HG02610 (cell line): ENCODE measurements at regions not wholly inside any gene's neighbourhood (a gene's known extent, or its start where the extent isn't known, plus 50 kb on each side); places are given as distances from the start of the nearest gene placed in this dataset.
"Not testable (repeated sequence)": the region's sequence is repeated elsewhere in the genome, so short reads cannot be mapped to it uniquely, and the experiment has no call there.

Experiments used
- ATAC-seq: cut with Tn5 transposase; IDR thresholded peaks from one replicate; pipeline ENCODE4 v1.9.1; 2021; ENCODE audit warnings: mild to moderate bottlenecking, moderate library complexity; ENCODE audit not compliant: unreplicated experiment

- no peak for ATAC-seq
Observed at GRCh38 chr16:51869176-51869575, 677.8 kb downstream of the TOX3 start.

DNA sequence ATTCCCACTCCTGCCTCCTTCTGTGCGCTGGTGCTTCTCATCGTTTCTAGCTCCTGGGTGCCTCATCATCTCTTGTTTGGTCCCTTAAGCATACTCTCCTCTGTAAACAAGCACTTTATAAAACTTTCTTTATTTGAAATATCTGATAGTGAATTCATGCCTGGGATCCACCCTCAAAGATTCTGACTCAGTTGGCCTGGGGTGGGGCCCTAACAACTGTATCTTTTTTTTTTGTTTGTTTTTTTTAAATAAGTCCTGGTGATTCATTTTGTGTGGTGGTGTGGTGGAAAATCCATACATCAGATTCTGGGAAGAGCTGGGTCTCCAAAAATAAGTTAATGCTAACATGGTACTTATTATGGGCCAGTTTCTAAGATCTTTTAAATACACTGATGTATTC lies 678.3 kb downstream of the TOX3 start:
- no peak for ATAC-seq

DNA sequence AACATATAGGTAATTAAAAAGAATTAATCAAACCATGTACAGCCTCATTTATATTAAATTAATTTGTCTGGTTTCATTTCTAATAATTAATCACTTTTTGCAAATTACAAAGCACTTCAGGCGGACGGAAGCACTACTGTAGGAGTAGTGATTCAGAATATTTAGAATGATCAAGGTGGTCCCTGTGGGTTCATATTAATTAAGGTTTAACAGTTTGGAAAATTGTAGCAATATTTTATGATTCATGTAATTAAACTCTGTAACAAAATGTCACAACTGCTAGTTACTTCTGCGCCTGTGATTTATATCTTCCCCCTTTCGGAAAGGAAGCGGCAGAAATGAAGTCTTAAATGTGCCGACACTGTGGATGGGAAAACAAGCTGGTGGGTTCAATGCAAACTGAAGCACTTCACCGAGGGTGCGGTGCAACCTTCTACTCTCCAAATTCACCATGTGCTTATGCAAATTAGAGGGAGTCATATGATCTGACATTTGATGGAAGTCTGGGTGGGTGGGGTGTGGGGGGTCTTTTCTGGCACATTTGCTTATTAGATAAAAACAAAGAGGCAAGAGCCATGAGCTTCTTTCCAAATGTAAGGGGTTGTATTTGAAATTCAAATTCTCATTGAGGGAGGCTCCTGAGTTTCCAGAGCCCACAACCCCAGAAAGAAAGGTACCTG lies 679.4 kb downstream of the TOX3 start:
- ATAC-seq: no peak

GRCh38 chr16:51864575-51864974 lies 682.4 kb downstream of the TOX3 start:
- ATAC-seq: no peak

- ATAC-seq: no peak
Observed at GRCh38 chr16:51854401-51854951, 692.5 kb downstream of the TOX3 start.

- ATAC-seq: no peak
Observed at GRCh38 chr16:51853586-51853985, 693.4 kb downstream of the TOX3 start.

DNA sequence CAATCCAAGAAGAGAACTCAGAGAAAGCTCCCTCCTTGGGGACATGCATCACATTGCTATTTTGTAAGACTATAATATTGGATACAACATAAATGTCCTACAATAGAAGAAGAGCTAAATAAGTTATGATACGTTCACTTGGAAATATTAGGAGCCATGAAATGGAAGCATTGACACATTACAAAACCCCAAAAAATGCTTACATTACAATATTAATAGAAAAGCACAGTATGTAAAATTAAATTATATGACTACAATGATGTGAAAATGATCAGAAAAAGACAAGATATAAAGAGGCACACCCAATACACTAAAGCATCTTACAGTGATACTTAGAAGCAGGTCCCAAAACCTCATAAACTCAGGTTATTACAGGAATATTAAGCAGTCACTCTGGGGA lies 694.1 kb downstream of the TOX3 start:
- no peak for ATAC-seq

- ATAC-seq: no peak
Observed at GRCh38 chr16:51851111-51851510, 695.8 kb downstream of the TOX3 start.

DNA sequence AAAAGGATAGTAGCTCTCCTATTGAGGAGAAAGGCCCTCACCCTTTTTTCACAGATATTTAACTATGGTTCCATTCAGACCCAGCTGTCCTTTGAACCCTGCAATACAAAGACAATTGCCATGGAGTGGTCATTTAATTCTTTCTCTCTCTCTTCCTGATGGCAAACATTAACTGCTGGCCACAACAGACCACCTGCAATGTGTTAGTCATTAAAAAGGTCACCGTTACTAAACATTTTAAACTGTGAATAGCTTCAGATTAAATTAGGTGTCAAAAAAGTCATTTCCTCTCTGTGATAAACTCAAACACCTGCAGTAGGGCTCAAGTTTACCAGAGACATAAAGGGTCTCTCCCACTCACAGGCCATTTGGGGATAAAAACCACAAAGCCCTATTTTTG lies 697.2 kb downstream of the TOX3 start:
- no peak for ATAC-seq

DNA sequence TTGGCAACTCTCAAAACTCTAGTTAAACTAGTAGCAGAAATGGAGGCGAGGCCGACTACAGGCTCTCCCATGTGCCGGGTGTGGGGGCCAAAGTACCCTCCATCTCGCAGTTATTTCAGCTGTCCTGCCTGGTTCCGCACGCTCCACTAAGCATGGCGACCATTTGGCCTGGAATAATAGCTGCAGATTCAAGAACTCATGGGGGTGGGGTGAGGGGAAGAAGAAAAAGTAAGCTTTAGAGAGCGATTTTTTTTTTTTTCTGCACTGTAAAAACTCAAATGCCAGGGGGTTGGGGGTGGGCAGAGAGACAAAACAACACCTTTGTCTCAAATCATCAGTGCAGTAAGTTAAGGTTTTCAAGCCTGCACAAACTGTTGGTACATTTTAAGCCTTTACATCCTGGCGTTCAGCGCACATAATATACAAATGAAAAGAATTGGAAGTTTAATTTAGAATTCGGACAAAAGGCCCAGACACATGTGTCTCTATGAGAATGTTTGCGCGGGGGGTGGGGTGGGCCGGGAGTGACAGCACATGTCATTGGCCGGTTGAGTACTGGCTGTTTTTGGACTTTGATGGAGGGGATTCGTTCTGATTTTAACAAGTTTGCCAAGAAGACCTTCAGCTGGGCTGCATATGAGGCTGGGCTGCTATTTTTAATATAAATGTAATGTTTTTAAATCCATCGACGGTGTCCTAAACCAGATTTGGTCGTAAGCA lies 694.7 kb upstream of the SALL1 start:
- no peak for ATAC-seq

- ATAC-seq: no peak
Observed at GRCh38 chr16:51839727-51840462, 688.8 kb upstream of the SALL1 start.

DNA sequence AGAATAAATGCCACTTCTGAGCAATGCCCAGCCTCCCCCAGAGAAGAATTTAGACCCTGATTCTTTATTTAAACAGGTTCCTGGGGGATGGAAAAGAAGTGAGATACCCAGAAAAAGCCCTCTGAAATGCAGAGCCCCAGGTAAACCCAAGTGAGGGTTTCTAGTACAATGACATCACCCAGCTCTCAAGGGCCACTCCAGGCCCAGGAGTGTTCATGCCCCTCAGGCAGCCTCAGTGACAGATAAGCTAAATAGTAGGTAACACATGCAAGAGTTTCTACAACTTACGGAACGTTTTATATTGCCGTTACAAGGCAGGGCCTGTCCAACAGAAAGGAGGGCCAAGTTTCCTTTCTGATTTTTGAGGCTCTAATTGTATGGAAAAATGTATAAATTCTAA lies 683.7 kb upstream of the SALL1 start:
- ATAC-seq: no peak

- no peak for ATAC-seq
Observed at GRCh38 chr16:51834133-51834532, 683.1 kb upstream of the SALL1 start.

- no peak for ATAC-seq
Observed at GRCh38 chr16:51831595-51832367, 680.7 kb upstream of the SALL1 start.

DNA sequence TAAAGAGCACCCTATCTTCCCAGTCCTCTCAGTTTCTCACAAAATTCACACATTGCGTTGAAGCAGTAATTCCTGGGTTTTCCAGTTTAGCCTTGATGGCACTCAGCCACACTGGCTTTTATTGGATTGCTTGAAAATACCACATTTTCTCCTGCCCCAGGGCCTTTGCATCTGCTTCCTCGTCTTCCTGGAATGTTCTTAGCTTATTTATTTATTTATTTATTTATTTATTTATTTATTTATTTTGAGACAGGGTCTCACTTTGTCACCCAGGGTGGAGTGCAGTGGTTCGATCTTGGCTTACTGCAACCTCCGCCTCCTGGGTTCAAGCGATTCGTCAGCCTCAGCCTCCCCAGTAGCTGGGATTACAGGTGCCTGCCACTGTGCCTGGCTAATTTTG lies 680.0 kb upstream of the SALL1 start:
- not testable (repeated sequence) for ATAC-seq

- no peak for ATAC-seq
Observed at GRCh38 chr16:51825779-51826178, 674.7 kb upstream of the SALL1 start.

DNA sequence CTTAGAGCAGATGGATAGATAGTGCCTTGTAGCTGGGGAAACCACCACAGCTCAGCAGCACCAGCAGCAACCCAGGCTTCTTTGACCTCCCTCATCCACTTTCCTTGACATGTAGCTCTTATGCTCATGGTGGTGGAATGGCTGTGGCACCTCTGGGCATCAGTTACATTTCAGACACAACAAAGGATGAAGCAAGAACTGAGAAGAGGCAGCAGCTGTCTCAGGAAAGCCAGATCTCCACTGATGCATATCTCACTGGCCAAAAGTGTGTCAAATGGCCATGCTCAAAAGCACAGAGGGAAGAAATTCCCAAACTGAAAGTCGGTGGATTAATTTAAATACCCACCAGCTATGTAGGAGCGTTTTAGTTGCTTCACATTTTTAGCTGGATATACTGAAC lies 671.4 kb upstream of the SALL1 start:
- no peak for ATAC-seq

DNA sequence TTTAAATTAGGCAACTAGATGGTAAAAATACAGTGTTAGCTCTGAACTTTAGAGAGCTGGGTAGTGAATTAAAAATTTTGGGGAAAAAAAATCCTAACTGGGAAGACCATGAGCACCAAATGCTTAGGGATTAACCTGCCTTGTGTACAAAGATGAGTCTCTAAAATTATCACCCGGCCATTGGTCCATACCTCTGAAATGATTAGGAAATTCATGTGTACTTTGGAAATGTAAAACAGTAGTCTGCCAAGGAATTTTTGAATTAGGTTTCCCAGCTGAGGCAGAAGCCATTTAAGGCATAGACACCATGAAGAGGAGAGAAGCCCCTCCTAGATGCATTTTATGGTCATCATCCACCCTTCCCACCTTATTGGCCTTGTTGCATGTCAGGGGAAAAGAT lies 670.5 kb upstream of the SALL1 start:
- no peak for ATAC-seq

DNA sequence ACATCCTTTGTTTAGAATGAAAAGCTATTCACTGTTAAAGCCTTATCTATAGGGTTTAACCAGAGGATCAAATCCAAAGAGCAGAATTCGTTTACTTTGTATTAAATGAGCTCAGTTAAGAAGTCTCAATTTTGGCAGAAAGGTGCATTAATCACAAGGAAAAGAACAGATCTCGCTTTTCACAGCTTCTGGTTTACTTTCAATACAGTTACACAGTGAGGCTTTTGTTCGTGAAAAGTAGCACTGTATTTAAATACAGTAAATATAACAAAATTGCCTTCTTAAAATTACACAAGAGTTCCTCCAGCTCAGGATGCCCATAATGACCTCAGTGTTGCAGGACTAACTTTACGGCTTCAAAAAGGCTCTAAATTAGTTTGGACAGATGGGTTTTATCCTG lies 669.1 kb upstream of the SALL1 start:
- no peak for ATAC-seq

DNA sequence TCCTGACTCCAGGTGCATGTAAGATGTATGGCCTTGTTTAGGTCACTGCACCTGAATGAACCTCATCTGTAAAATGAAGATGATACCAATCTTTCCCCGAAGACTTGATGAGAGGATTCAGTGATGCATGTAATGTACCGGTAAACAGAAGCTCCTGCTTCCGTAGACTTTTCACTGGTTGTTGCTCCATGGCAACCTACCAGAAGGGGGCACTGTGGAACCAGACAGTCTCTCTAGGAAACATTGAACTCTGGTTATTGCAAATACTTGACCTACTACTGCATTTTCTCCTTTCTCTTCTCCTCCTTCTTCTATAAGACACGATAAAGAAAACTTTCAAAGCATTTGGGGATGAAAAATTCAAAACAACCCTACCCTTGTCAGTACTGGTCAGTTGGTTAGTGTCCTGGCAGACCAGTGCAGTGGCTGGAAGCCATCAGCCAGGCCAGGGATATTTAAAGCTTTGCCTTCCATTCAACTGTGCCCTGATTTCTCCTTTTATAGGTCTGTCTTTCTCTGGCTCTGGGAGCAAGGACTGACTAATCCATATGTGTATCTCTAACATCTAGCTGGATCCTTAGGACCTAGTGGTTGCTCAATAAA lies 667.4 kb upstream of the SALL1 start:
- no peak for ATAC-seq

DNA sequence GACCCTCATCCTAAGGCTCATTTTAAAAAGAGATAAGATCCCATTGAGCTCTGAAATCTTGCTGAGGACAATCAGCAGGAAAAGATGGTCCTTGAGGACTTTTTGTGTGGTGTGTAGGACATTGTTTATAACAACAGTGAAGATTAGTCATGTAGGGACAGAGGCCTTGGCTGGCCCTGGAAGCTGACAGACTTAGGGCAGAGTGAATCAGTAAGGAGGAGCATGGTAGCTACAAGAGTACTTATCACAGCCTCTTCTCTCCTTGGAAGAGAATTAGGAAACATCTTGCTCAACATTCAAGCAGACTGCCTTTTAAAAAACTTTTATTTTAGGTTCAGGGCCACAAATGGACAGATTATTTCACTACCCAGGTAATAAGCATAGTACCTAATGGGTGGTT lies 665.9 kb upstream of the SALL1 start:
- ATAC-seq: no peak
